HCT116 (cell line): ENCODE measurements at regions not wholly inside any gene's neighbourhood (a gene's known extent, or its start where the extent isn't known, plus 50 kb on each side); places are given as distances from the start of the nearest gene placed in this dataset.

Experiments used
- ATAC-seq: fragments of 200-7000 bp; cut with Tn5 transposase; 2 replicates; pipeline ENCODE4 v1.9.1; 2020; ENCODE audit warnings: mild to moderate bottlenecking, moderate library complexity
- BruUV-seq: library from RNA; stranded (reverse); fragments of 400-500 nt; replicated peaks from 2 replicates; lab custom pipeline; 2021; lab: Mats Ljungman, UMichigan
- CTCF ChIA-PET: fragments of 300-600 bp; sonication (Branson Sonifier 250); formaldehyde crosslinking; loops from one replicate; lab custom pipeline; 2021; ENCODE audit warnings: antibody characterized with exemption; lab: Charles Lee
- POLR2A ChIA-PET: fragments of 300-600, 350-600 bp; sonication (Branson Sonifier 250); formaldehyde crosslinking; loops from one replicate; lab custom pipeline; 2021; ENCODE audit warnings: antibody characterized with exemption; lab: Charles Lee
- RAD21 ChIA-PET, 2 experiments: fragments of 300-600 bp; sonication (Branson Sonifier 250); formaldehyde crosslinking; loops; one replicate each; lab custom pipeline; 2023; ENCODE audit warnings: low total read pairs in 2 of 2; ENCODE audit not compliant: uncharacterized antibody in 2 of 2, unreplicated experiment in 2 of 2, low non-redundant PET in 1 of 2; lab: Charles Lee
- DNase-seq: peaks from one replicate; pipeline ENCODE4 v3.0.0-alpha.2; 2010; ENCODE audit warnings: low read depth, low spot score
- H2AFZ ChIP-seq: fragments of 200-600 bp; shearing (Covaris generic), sonication (generic); 2 replicates; pipeline ENCODE4 v1.6.1; 2017; ENCODE audit warnings: low read depth, mixed run types, mixed read lengths, antibody characterized with exemption, low read length; ENCODE audit not compliant: poor library complexity, severe bottlenecking
- H3K27ac ChIP-seq: 2 replicates; pipeline ENCODE4 v1.5.1; 2012; ENCODE audit warnings: low read depth, low read length
- H3K27me3 ChIP-seq: fragments of 200-600 bp; sonication (generic); 2 replicates; pipeline ENCODE4 v1.6.1; 2016; ENCODE audit warnings: mixed run types, low read length, mixed read lengths; ENCODE audit not compliant: insufficient read depth
- H3K36me3 ChIP-seq, 2 experiments: fragments of 200-500 bp in 1 of 2; fragments of 200-600 bp in 1 of 2; sonication (Bioruptor generic) in 1 of 2; sonication (generic) in 1 of 2; 2 replicates each; pipeline versions ENCODE4 v1.5.1 to v1.6.1; 2014 to 2016; ENCODE audit warnings: low read length in 2 of 2, inconsistent platforms in 1 of 2, mixed read lengths in 1 of 2, mixed run types in 1 of 2; ENCODE audit not compliant: insufficient read depth in 2 of 2, control insufficient read depth in 1 of 2
- H3K4me1 ChIP-seq, 2 experiments: fragments of 200-600 bp in 1 of 2; sonication (generic) in 1 of 2; 2 replicates each; pipeline versions ENCODE4 v1.5.1 to v1.6.1; 2012 to 2017; ENCODE audit warnings: low read length in 2 of 2, inconsistent platforms in 1 of 2, mild to moderate bottlenecking in 1 of 2, mixed read lengths in 1 of 2, mixed run types in 1 of 2, moderate library complexity in 1 of 2; ENCODE audit not compliant: insufficient read depth in 2 of 2, control insufficient read depth in 1 of 2
- H3K4me2 ChIP-seq: fragments of 200-600 bp; sonication (generic); 2 replicates; pipeline ENCODE4 v1.6.1; 2017; ENCODE audit warnings: mixed run types, low read length, mixed read lengths
- H3K4me3 ChIP-seq, 2 experiments: fragments of 200-600 bp in 1 of 2; sonication (generic) in 1 of 2; replicated peaks in 1 of 2; 2 replicates each; pipeline ENCODE4 v1.5.1; 2011 to 2016; ENCODE audit warnings: low read length in 2 of 2, control low read depth in 1 of 2, low read depth in 1 of 2, mild to moderate bottlenecking in 1 of 2, mixed read lengths in 1 of 2, mixed run types in 1 of 2
- H3K79me2 ChIP-seq: fragments of 200-600 bp; sonication (generic); 2 replicates; pipeline ENCODE4 v1.6.1; 2017; ENCODE audit warnings: mild to moderate bottlenecking, mixed run types, low read length, moderate library complexity, mixed read lengths; ENCODE audit not compliant: insufficient read depth
- H3K9ac ChIP-seq: fragments of 200-600 bp; sonication (generic); 2 replicates; pipeline ENCODE4 v1.6.1; 2016; ENCODE audit warnings: low read length, mixed read lengths
- H3K9me2 ChIP-seq: fragments of 200-600 bp; sonication (generic), shearing (Covaris generic); 2 replicates; pipeline ENCODE4 v1.6.1; 2017; ENCODE audit warnings: mixed run types, mild to moderate bottlenecking, moderate library complexity; ENCODE audit not compliant: insufficient read depth
- H3K9me3 ChIP-seq, 2 experiments: fragments of 200-500 bp in 1 of 2; fragments of 200-600 bp in 1 of 2; sonication (Bioruptor generic) in 1 of 2; sonication (generic) in 1 of 2; 2 replicates each; pipeline ENCODE4 v1.6.1; 2014 to 2017; ENCODE audit warnings: low read length in 2 of 2, mixed read lengths in 2 of 2, inconsistent platforms in 1 of 2, low read depth in 1 of 2, mild to moderate bottlenecking in 1 of 2, mixed run types in 1 of 2, moderate library complexity in 1 of 2; ENCODE audit not compliant: control insufficient read depth in 1 of 2, insufficient read depth in 1 of 2
- H4K20me1 ChIP-seq: fragments of 200-600 bp; sonication (generic), shearing (Covaris generic); 2 replicates; pipeline ENCODE4 v1.6.1; 2017; ENCODE audit warnings: mixed run types, mild to moderate bottlenecking, moderate library complexity; ENCODE audit not compliant: insufficient read depth
- CBX3 ChIP-seq: IDR thresholded peaks from 2 replicates; pipeline ENCODE4 v1.6.1; 2012; ENCODE audit warnings: low read depth
- CEBPB ChIP-seq: IDR thresholded peaks from 2 replicates; pipeline ENCODE4 v1.6.1; 2012; ENCODE audit warnings: low read depth
- EGR1 ChIP-seq: IDR thresholded peaks from 2 replicates; pipeline ENCODE4 v1.6.1; 2012; ENCODE audit warnings: low read depth
- FOSL1 ChIP-seq: IDR thresholded peaks from 2 replicates; pipeline ENCODE4 v1.6.1; 2012; ENCODE audit warnings: low read depth
- SP1 ChIP-seq: IDR thresholded peaks from 2 replicates; pipeline ENCODE4 v1.6.1; 2012; ENCODE audit warnings: low read depth
- intact Hi-C: fragments of 100-400 bp; cut with micrococcal nuclease; formaldehyde crosslinking; loops from 2 replicates; pipeline ENCODE4 v1.10.0; 2022
- TF ChIP-seq, protein P1 (sequence below): IDR thresholded peaks from 2 replicates; pipeline ENCODE4 v1.6.1; 2012; ENCODE audit warnings: low read depth

DNA sequence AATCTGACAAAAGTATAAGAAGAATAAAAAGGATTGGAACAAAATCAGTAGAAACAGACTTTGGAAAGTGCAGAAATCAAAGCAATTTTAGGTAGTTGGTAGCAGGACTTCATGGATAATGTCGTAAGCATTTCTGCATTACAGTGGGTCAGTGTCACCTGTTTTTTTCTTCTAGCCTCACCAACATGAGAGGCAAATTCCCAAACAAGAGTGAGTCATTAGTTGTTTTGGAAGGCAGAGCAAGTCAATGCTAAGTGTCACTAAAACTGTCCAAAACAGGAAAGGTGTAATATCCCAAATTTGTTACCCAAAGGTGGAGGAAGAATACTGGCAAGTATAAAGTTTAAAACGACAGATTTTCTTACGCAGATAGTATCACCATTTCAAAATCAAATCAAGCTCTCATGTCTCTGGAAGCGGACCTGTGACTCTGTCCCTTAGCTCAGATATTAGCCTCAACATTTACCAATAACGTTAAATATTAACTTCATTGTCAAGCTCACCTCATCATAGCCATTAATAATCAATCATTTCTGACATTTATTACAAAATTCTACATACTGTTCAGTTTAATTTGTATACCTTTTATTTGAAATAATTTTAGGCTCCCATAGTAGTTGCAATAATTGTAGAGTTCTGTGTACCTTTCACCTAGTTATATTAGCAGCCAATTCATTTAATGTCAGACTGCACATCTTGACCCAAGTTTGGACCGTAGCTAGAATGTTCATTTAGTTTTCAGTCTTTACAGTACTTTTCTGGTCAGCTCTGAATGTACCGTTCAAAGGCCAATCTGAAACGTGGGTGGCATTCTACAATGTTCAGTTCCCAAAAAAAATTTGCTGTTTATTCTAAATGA is 901.2 kb upstream of the COX7C start:
- H3K9me2 ChIP-seq: no peaks in the 10 kb centered on the region
- no peak overlapping the region for H3K27ac ChIP-seq
- H2AFZ ChIP-seq: no peak overlapping the region
- H3K27me3 ChIP-seq: no peaks in the 10 kb centered on the region
- no peaks in the 10 kb centered on the region for H3K9me3 ChIP-seq
- no peaks in the 10 kb centered on the region for H4K20me1 ChIP-seq
- H3K79me2 ChIP-seq: no peaks in the 10 kb centered on the region
- CTCF ChIA-PET: no interaction called here
- BruUV-seq: no TSS peak
- H3K9ac ChIP-seq: no peak overlapping the region
- intact Hi-C loops: no loop called here
- H3K36me3 ChIP-seq: no peaks in the 10 kb centered on the region
- H3K4me2 ChIP-seq: no peak overlapping the region
- TF ChIP-seq EGR1: no peak
- TF ChIP-seq SP1: no peak
- TF ChIP-seq, protein P1, sequence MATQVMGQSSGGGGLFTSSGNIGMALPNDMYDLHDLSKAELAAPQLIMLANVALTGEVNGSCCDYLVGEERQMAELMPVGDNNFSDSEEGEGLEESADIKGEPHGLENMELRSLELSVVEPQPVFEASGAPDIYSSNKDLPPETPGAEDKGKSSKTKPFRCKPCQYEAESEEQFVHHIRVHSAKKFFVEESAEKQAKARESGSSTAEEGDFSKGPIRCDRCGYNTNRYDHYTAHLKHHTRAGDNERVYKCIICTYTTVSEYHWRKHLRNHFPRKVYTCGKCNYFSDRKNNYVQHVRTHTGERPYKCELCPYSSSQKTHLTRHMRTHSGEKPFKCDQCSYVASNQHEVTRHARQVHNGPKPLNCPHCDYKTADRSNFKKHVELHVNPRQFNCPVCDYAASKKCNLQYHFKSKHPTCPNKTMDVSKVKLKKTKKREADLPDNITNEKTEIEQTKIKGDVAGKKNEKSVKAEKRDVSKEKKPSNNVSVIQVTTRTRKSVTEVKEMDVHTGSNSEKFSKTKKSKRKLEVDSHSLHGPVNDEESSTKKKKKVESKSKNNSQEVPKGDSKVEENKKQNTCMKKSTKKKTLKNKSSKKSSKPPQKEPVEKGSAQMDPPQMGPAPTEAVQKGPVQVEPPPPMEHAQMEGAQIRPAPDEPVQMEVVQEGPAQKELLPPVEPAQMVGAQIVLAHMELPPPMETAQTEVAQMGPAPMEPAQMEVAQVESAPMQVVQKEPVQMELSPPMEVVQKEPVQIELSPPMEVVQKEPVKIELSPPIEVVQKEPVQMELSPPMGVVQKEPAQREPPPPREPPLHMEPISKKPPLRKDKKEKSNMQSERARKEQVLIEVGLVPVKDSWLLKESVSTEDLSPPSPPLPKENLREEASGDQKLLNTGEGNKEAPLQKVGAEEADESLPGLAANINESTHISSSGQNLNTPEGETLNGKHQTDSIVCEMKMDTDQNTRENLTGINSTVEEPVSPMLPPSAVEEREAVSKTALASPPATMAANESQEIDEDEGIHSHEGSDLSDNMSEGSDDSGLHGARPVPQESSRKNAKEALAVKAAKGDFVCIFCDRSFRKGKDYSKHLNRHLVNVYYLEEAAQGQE: no peak
- TF ChIP-seq FOSL1: no peak
- TF ChIP-seq CBX3: no peak
- no peak for TF ChIP-seq CEBPB
- RAD21 ChIA-PET: no interaction called here
- H3K4me1 ChIP-seq: no peaks in the 10 kb centered on the region
- DNase-seq (no peak), ATAC-seq (no peak)
- POLR2A ChIA-PET: no interaction called here
- no peak overlapping the region for H3K4me3 ChIP-seq
